A549 (cell line): ENCODE measurements at regions not wholly inside any gene's neighbourhood (a gene's known extent, or its start where the extent isn't known, plus 50 kb on each side); places are given as distances from the start of the nearest gene placed in this dataset.

ENCODE experiments used
- ATAC-seq, 2 experiments: fragments of 200-7000 bp in 1 of 2; fragments of >200 bp in 1 of 2; cut with Nextera tagmentation in 1 of 2; cut with Tn5 transposase in 1 of 2; 3 replicates each; pipeline versions ENCODE4 v1.8.0 to v1.9.1; 2018 to 2020; ENCODE audit warnings: mild to moderate bottlenecking in 1 of 2, moderate library complexity in 1 of 2
- CTCF ChIA-PET: fragments of 300-600 bp; sonication (Branson Sonifier 250); formaldehyde crosslinking; extraction: SDS; loops from one replicate; lab custom pipeline; 2021; ENCODE audit warnings: antibody characterized with exemption, inconsistent platforms; lab: Yijun Ruan, JAX
- POLR2A ChIA-PET: fragments of 350-600 bp; formaldehyde crosslinking; extraction: SDS; loops from one replicate; lab custom pipeline; 2021; ENCODE audit warnings: antibody characterized with exemption, inconsistent platforms; lab: Yijun Ruan, JAX
- DNase-seq, 2 experiments: peaks; one replicate each; pipeline versions ENCODE4 v3.0.0 to v3.0.0-alpha.2; 2011 to 2016; ENCODE audit warnings: low read depth in 1 of 2, low spot score in 1 of 2
- FAIRE-seq: peaks from 2 replicates; lab custom pipeline; 2011; peaks lifted over from hg19 to GRCh38; lab: Jason Lieb, UNC
- H3K27ac ChIP-seq, 2 experiments: fragments of >200 bp; sonication (Bioruptor Twin); formaldehyde crosslinking; 3 replicates each; pipeline ENCODE4 v1.5.1; 2016 to 2017
- H3K4me1 ChIP-seq: fragments of >200 bp; sonication (Bioruptor Twin); formaldehyde crosslinking; 3 replicates; pipeline ENCODE4 v1.6.1; 2016
- H3K4me2 ChIP-seq: fragments of >200 bp; sonication (Bioruptor Twin); formaldehyde crosslinking; 3 replicates; pipeline ENCODE4 v1.6.1; 2016
- H3K4me3 ChIP-seq: fragments of >200 bp; sonication (Bioruptor Twin); formaldehyde crosslinking; 3 replicates; pipeline ENCODE4 v1.5.1; 2016
- H3K9me3 ChIP-seq: fragments of >200 bp; sonication (Bioruptor Twin); formaldehyde crosslinking; 3 replicates; pipeline ENCODE4 v1.6.1; 2016
- CTCF ChIP-seq: fragments of >200 bp; sonication (Bioruptor Twin); formaldehyde crosslinking; IDR thresholded peaks from 3 replicates; pipeline ENCODE4 v1.5.1; 2016
- EHF ChIP-seq: fragments of 250-450 bp; sonication (Bioruptor Pico); IDR thresholded peaks from 2 replicates; pipeline ENCODE4 v1.5.0; 2020; ENCODE audit warnings: mild to moderate bottlenecking
- EP300 ChIP-seq, 2 experiments: fragments of >200 bp; sonication (Bioruptor Twin); formaldehyde crosslinking; IDR thresholded peaks; 2 replicates in 1 of 2; 3 replicates in 1 of 2; pipeline ENCODE4 v1.6.1; 2016 to 2017
- FOXS1 ChIP-seq: fragments of 250-450 bp; sonication (Bioruptor Pico); IDR thresholded peaks from 2 replicates; pipeline ENCODE4 v1.5.0; 2020; ENCODE audit warnings: mild to moderate bottlenecking, moderate library complexity
- GATA3 ChIP-seq: IDR thresholded peaks from 2 replicates; pipeline ENCODE4 v1.6.1; 2012; ENCODE audit warnings: borderline replicate concordance
- HES2 ChIP-seq: fragments of >200 bp; sonication (Bioruptor Twin); formaldehyde crosslinking; IDR thresholded peaks from 2 replicates; pipeline ENCODE4 v1.6.1; 2016
- HEYL ChIP-seq: fragments of 250-450 bp; sonication (Bioruptor Pico); IDR thresholded peaks from 2 replicates; pipeline ENCODE4 v1.8.0; 2021; ENCODE audit warnings: mild to moderate bottlenecking, moderate library complexity
- HOXA7 ChIP-seq: fragments of 250-450 bp; sonication (Bioruptor Pico); IDR thresholded peaks from 2 replicates; pipeline ENCODE4 v1.5.0; 2020; ENCODE audit warnings: mild to moderate bottlenecking, moderate library complexity
- HOXB5 ChIP-seq: fragments of 250-450 bp; sonication (Bioruptor Pico); IDR thresholded peaks from 2 replicates; pipeline ENCODE4 v1.5.0; 2020; ENCODE audit warnings: mild to moderate bottlenecking, moderate library complexity
- JUN ChIP-seq, 2 experiments: fragments of >200 bp; sonication (Bioruptor Twin); formaldehyde crosslinking; IDR thresholded peaks; 2 replicates in 1 of 2; 3 replicates in 1 of 2; pipeline ENCODE4 v1.6.1; 2016 to 2017
- JUNB ChIP-seq: fragments of >200 bp; sonication (Bioruptor Twin); formaldehyde crosslinking; IDR thresholded peaks from 2 replicates; pipeline ENCODE4 v1.6.1; 2016
- KDM1A ChIP-seq: fragments of 200-600 bp; sonication (generic); IDR thresholded peaks from 2 replicates; pipeline ENCODE4 v1.6.1; 2016; ENCODE audit warnings: low read depth, mild to moderate bottlenecking
- MAFK ChIP-seq: fragments of 450-650 bp; IDR thresholded peaks from 2 replicates; pipeline ENCODE4 v1.6.1; 2014; ENCODE audit not compliant: partially characterized antibody
- NFE2L2 ChIP-seq: fragments of 150-350 bp; conservative IDR thresholded peaks from 2 replicates; pipeline ENCODE4 v1.6.1; 2014; ENCODE audit warnings: low read length
- NPAS2 ChIP-seq: fragments of 250-450 bp; sonication (Bioruptor Pico); IDR thresholded peaks from 2 replicates; pipeline ENCODE4 v1.8.0; 2022; ENCODE audit warnings: mild to moderate bottlenecking, moderate library complexity, borderline replicate concordance
- POLR2AphosphoS2 ChIP-seq: conservative IDR thresholded peaks from 2 replicates; pipeline ENCODE4 v1.6.1; 2012; ENCODE audit warnings: low read length, improper control_type of control experiment, inconsistent platforms
- REST ChIP-seq: fragments of 200-600 bp; sonication (generic); IDR thresholded peaks from 2 replicates; pipeline ENCODE4 v1.6.1; 2016; ENCODE audit warnings: antibody characterized with exemption, mild to moderate bottlenecking, moderate library complexity
- RNF2 ChIP-seq: fragments of 200-600 bp; sonication (generic); IDR thresholded peaks from 2 replicates; pipeline ENCODE4 v1.6.1; 2016; ENCODE audit warnings: low read depth, mild to moderate bottlenecking, antibody characterized with exemption, moderate library complexity, borderline replicate concordance
- ZNF302 ChIP-seq: fragments of 250-450 bp; sonication (Bioruptor Pico); IDR thresholded peaks from 2 replicates; pipeline ENCODE4 v1.9.0; 2021; ENCODE audit warnings: inconsistent platforms, mild to moderate bottlenecking, moderate library complexity
- ZSCAN20 ChIP-seq: fragments of 250-450 bp; sonication (Bioruptor Pico); IDR thresholded peaks from 2 replicates; pipeline ENCODE4 v1.8.0; 2022; ENCODE audit warnings: mild to moderate bottlenecking, moderate library complexity
- WGBS: methylation state at CpG from one replicate; pipeline ENCODE4 v1.1.6; 2017; ENCODE audit errors: missing lambda C conversion rate; 5-methylcytosine and 5-hydroxymethylcytosine counted together
- TF ChIP-seq, protein P1 (sequence below): fragments of 150-350 bp; IDR thresholded peaks from 2 replicates; pipeline ENCODE4 v1.6.1; 2014; ENCODE audit warnings: low read depth, mild to moderate bottlenecking, low read length
- TF ChIP-seq, protein P2 (sequence below): IDR thresholded peaks from 2 replicates; pipeline ENCODE4 v1.6.1; 2012
- TF ChIP-seq, protein P3 (sequence below): IDR thresholded peaks from 2 replicates; pipeline ENCODE4 v1.6.1; 2012

- no peak for TF ChIP-seq JUNB
- TF ChIP-seq RNF2, result no peak
- TF ChIP-seq, protein P1, sequence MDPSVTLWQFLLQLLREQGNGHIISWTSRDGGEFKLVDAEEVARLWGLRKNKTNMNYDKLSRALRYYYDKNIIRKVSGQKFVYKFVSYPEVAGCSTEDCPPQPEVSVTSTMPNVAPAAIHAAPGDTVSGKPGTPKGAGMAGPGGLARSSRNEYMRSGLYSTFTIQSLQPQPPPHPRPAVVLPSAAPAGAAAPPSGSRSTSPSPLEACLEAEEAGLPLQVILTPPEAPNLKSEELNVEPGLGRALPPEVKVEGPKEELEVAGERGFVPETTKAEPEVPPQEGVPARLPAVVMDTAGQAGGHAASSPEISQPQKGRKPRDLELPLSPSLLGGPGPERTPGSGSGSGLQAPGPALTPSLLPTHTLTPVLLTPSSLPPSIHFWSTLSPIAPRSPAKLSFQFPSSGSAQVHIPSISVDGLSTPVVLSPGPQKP, result no peak
- TF ChIP-seq HES2, result no peak
- no peak for TF ChIP-seq EHF (CRISPR knock-in tag)
- no peak for TF ChIP-seq EP300 (IDR thresholded peaks at IDR 0.05)
- TF ChIP-seq HEYL (CRISPR knock-in tag), result no peak
- no peak for TF ChIP-seq HOXB5 (CRISPR knock-in tag)
- no peak for TF ChIP-seq ZNF302
- TF ChIP-seq ZSCAN20 (CRISPR knock-in tag), result no peak
- TF ChIP-seq GATA3, result no peak
- no peak for TF ChIP-seq CTCF
- no peak for TF ChIP-seq NPAS2 (CRISPR knock-in tag)
- no peak for TF ChIP-seq POLR2AphosphoS2
- ChIA-PET CTCF (no interaction called here), POLR2A (no interaction called here)
- Histone ChIP-seq H3K4me3 (no peak overlapping the region), H3K4me2 (no peak overlapping the region), H3K4me1 (no peaks in the 10 kb centered on the region), H3K9me3 (no peaks in the 10 kb centered on the region), H3K27ac (no peak overlapping the region)
- DNase-seq (no peak), FAIRE-seq (no peak), ATAC-seq (no peak)
Measured at GRCh38 chr7:10282909-10283308, 690.8 kb upstream of the PHF14 start.

- Histone ChIP-seq H3K9me3 (no peaks in the 10 kb centered on the region), H3K4me3 (no peak overlapping the region), H3K4me1 (no peaks in the 10 kb centered on the region), H3K4me2 (no peak overlapping the region), H3K27ac (no peak overlapping the region)
- 5% methylated on average over 1 of the region's 1 CpG for WGBS
- DNase-seq, result no peak
- POLR2A ChIA-PET, result no interaction called here
- TF ChIP-seq FOXS1 (CRISPR knock-in tag) (no peak), KDM1A (no peak), HOXA7 (CRISPR knock-in tag) (no peak)
- TF ChIP-seq, protein P2, sequence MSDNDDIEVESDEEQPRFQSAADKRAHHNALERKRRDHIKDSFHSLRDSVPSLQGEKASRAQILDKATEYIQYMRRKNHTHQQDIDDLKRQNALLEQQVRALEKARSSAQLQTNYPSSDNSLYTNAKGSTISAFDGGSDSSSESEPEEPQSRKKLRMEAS, result no peak
- no peak for ATAC-seq
- CTCF ChIA-PET, result no interaction called here
- FAIRE-seq, result no peak
Measured at GRCh38 chr7:10284001-10284400, 689.7 kb upstream of the PHF14 start.

GRCh38 chr7:10299384-10299783 lies 674.3 kb upstream of the PHF14 start:
- Histone ChIP-seq H3K9me3 (0 out of 3 replicates have a peak, but pooled peaks cover 3% of the 10 kb centered on the region), H3K27ac (no peak overlapping the region), H3K4me3 (no peak overlapping the region), H3K4me1 (no peaks in the 10 kb centered on the region), H3K4me2 (no peak overlapping the region)
- no peak for FAIRE-seq
- no peak for DNase-seq
- POLR2A ChIA-PET, result no interaction called here
- ATAC-seq, result no peak
- 1% methylated on average over 3 of the region's 3 CpGs for WGBS
- TF ChIP-seq RNF2, result no peak
- TF ChIP-seq REST, result no peak
- no peak for TF ChIP-seq EP300 (IDR thresholded peaks at IDR 0.05)
- no peak for TF ChIP-seq POLR2AphosphoS2
- peak; percentile 75 for TF ChIP-seq MAFK
- TF ChIP-seq, protein P3, sequence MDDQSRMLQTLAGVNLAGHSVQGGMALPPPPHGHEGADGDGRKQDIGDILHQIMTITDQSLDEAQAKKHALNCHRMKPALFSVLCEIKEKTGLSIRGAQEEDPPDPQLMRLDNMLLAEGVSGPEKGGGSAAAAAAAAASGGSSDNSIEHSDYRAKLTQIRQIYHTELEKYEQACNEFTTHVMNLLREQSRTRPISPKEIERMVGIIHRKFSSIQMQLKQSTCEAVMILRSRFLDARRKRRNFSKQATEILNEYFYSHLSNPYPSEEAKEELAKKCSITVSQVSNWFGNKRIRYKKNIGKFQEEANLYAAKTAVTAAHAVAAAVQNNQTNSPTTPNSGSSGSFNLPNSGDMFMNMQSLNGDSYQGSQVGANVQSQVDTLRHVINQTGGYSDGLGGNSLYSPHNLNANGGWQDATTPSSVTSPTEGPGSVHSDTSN, result no peak
- TF ChIP-seq, protein P2, result no peak
- no peak for TF ChIP-seq JUN (IDR thresholded peaks at IDR 0.05)
- TF ChIP-seq NFE2L2, result no peak
- CTCF ChIA-PET, result no interaction called here
